Hepatocyte (in vitro differentiated cells): ENCODE measurements at regions not wholly inside any gene's neighbourhood (a gene's known extent, or its start where the extent isn't known, plus 50 kb on each side); places are given as distances from the start of the nearest gene placed in this dataset.

Source experiments
- DNase-seq: peaks from one replicate; pipeline ENCODE4 v3.0.0-alpha.2; 2016; ENCODE audit warnings: low spot score
- H2AFZ ChIP-seq: fragments of 200-600 bp; sonication (generic); 2 replicates; pipeline ENCODE4 v1.6.0; 2016; ENCODE audit warnings: antibody characterized with exemption, mild to moderate bottlenecking
- H3K27ac ChIP-seq: fragments of 200-600 bp; sonication (generic); 2 replicates; pipeline ENCODE4 v1.5.1; 2016; ENCODE audit warnings: mild to moderate bottlenecking
- H3K27me3 ChIP-seq: fragments of 200-600 bp; sonication (generic); 2 replicates; pipeline ENCODE4 v1.6.1; 2016
- H3K36me3 ChIP-seq: fragments of 200-600 bp; sonication (generic); replicated peaks from 2 replicates; pipeline ENCODE4 v1.5.1; 2016; ENCODE audit warnings: low read depth; ENCODE audit not compliant: insufficient read depth
- H3K4me1 ChIP-seq: fragments of 200-600 bp; sonication (generic); 2 replicates; pipeline ENCODE4 v1.5.1; 2016; ENCODE audit warnings: mild to moderate bottlenecking, moderate library complexity; ENCODE audit not compliant: insufficient read depth
- H3K4me2 ChIP-seq: fragments of 200-600 bp; sonication (generic); 2 replicates; pipeline ENCODE4 v1.6.0; 2016
- H3K4me3 ChIP-seq: fragments of 200-600 bp; sonication (generic); 2 replicates; pipeline ENCODE4 v1.5.1; 2016; ENCODE audit warnings: mild to moderate bottlenecking
- H3K79me2 ChIP-seq: fragments of 200-600 bp; sonication (generic); 2 replicates; pipeline ENCODE4 v1.6.0; 2017; ENCODE audit warnings: mild to moderate bottlenecking
- H3K9me2 ChIP-seq: fragments of 200-600 bp; sonication (generic); replicated peaks from 2 replicates; pipeline ENCODE4 v1.6.0; 2017; ENCODE audit warnings: mild to moderate bottlenecking; ENCODE audit not compliant: insufficient read depth
- H3K9me3 ChIP-seq: fragments of 200-600 bp; sonication (generic); 2 replicates; pipeline ENCODE4 v1.5.1; 2016; ENCODE audit warnings: low read depth, mild to moderate bottlenecking
- H4K20me1 ChIP-seq: fragments of 200-600 bp; sonication (generic); 2 replicates; pipeline ENCODE4 v1.6.0; 2016; ENCODE audit warnings: mild to moderate bottlenecking; ENCODE audit not compliant: insufficient read depth, poor library complexity, severe bottlenecking
- CTCF ChIP-seq: fragments of 200-600 bp; sonication (generic); IDR thresholded peaks from 2 replicates; pipeline ENCODE4 v1.5.1; 2016; ENCODE audit warnings: antibody characterized with exemption, mild to moderate bottlenecking; ENCODE audit not compliant: poor library complexity
- EZH2 ChIP-seq: fragments of 200-600 bp; sonication (generic); IDR thresholded peaks from 2 replicates; pipeline ENCODE4 v1.6.1; 2016; ENCODE audit warnings: antibody characterized with exemption, mild to moderate bottlenecking, borderline replicate concordance
- EZH2phosphoT487 ChIP-seq: fragments of 200-600 bp; sonication (generic); IDR thresholded peaks from one replicate; pipeline ENCODE4 v1.6.1; 2018; ENCODE audit warnings: antibody characterized with exemption, mild to moderate bottlenecking, low read depth, moderate library complexity; ENCODE audit not compliant: unreplicated experiment, severe bottlenecking
- WGBS: methylation state at CpG from one replicate; pipeline ENCODE4 v1.1.6; 2016; ENCODE audit warnings: low lambda C conversion rate; ENCODE audit errors: missing lambda C conversion rate; 5-methylcytosine and 5-hydroxymethylcytosine counted together

GRCh38 chr3:189516039-189516438 lies 115.2 kb upstream of the TP63 start:
- Histone ChIP-seq H3K4me1 (no peaks in the 10 kb centered on the region), H3K4me3 (no peak overlapping the region), H3K9me3 (no peaks in the 10 kb centered on the region), H3K36me3 (no peaks in the 10 kb centered on the region), H4K20me1 (no peaks in the 10 kb centered on the region), H3K79me2 (no peaks in the 10 kb centered on the region), H3K27ac (no peak overlapping the region), H3K27me3 (no peaks in the 10 kb centered on the region), H3K9me2 (no peaks in the 10 kb centered on the region), H2AFZ (no peak overlapping the region), H3K4me2 (no peak overlapping the region)
- WGBS: 73% methylated on average over 3 of the region's 3 CpGs
- TF ChIP-seq EZH2phosphoT487: no peak
- no peak for TF ChIP-seq CTCF
- no peak for TF ChIP-seq EZH2
- DNase-seq: no peak

- TF ChIP-seq EZH2phosphoT487 (no peak), EZH2 (no peak), CTCF (no peak)
- Histone ChIP-seq H2AFZ (no peak overlapping the region), H3K4me1 (no peaks in the 10 kb centered on the region), H3K27me3 (no peaks in the 10 kb centered on the region), H3K4me3 (no peak overlapping the region), H3K36me3 (no peaks in the 10 kb centered on the region), H3K9me3 (no peaks in the 10 kb centered on the region), H3K9me2 (no peaks in the 10 kb centered on the region), H3K79me2 (no peaks in the 10 kb centered on the region), H4K20me1 (no peaks in the 10 kb centered on the region), H3K27ac (no peak overlapping the region), H3K4me2 (no peak overlapping the region)
- DNase-seq: no peak
- WGBS: 95% methylated on average over 1 of the region's 1 CpG
Observed at GRCh38 chr3:189517981-189518380, 113.2 kb upstream of the TP63 start.

GRCh38 chr3:189519458-189519857 lies 111.7 kb upstream of the TP63 start:
- Histone ChIP-seq H4K20me1 (no peaks in the 10 kb centered on the region), H2AFZ (no peak overlapping the region), H3K4me2 (no peak overlapping the region), H3K79me2 (no peaks in the 10 kb centered on the region), H3K36me3 (no peaks in the 10 kb centered on the region), H3K4me3 (no peak overlapping the region), H3K27me3 (no peaks in the 10 kb centered on the region), H3K4me1 (no peaks in the 10 kb centered on the region), H3K9me2 (no peaks in the 10 kb centered on the region), H3K9me3 (no peaks in the 10 kb centered on the region), H3K27ac (no peak overlapping the region)
- no peak for DNase-seq
- no peak for TF ChIP-seq EZH2
- no peak for TF ChIP-seq EZH2phosphoT487
- TF ChIP-seq CTCF: no peak

- no peak for DNase-seq
- Histone ChIP-seq H3K4me1 (no peaks in the 10 kb centered on the region), H3K79me2 (no peaks in the 10 kb centered on the region), H3K27ac (no peak overlapping the region), H3K9me3 (no peaks in the 10 kb centered on the region), H3K27me3 (no peaks in the 10 kb centered on the region), H2AFZ (no peak overlapping the region), H4K20me1 (no peaks in the 10 kb centered on the region), H3K36me3 (no peaks in the 10 kb centered on the region), H3K9me2 (no peaks in the 10 kb centered on the region), H3K4me2 (no peak overlapping the region), H3K4me3 (no peak overlapping the region)
- 93% methylated on average over 1 of the region's 1 CpG for WGBS
- TF ChIP-seq CTCF (no peak), EZH2phosphoT487 (no peak), EZH2 (no peak)
Observed at GRCh38 chr3:189529468-189529867, 101.7 kb upstream of the TP63 start.
